D721Med (cell line): ENCODE measurements at regions not wholly inside any gene's neighbourhood (a gene's known extent, or its start where the extent isn't known, plus 50 kb on each side); places are given as distances from the start of the nearest gene placed in this dataset.

Experiments
- DNase-seq: peaks from one replicate; pipeline ENCODE4 v3.0.0; 2011; ENCODE audit warnings: low spot score; ENCODE audit not compliant: insufficient read length
- FAIRE-seq: peaks from 2 replicates; lab custom pipeline; 2011; peaks lifted over from hg19 to GRCh38; lab: Jason Lieb, UNC
- TF ChIP-seq, protein P1 (sequence below): IDR thresholded peaks from 2 replicates; pipeline ENCODE4 v1.5.1; 2012; ENCODE audit warnings: mild to moderate bottlenecking, control low read depth; ENCODE audit not compliant: insufficient read depth; ENCODE audit errors: missing control alignments

- FAIRE-seq (no peak), DNase-seq (no peak)
- TF ChIP-seq, protein P1, sequence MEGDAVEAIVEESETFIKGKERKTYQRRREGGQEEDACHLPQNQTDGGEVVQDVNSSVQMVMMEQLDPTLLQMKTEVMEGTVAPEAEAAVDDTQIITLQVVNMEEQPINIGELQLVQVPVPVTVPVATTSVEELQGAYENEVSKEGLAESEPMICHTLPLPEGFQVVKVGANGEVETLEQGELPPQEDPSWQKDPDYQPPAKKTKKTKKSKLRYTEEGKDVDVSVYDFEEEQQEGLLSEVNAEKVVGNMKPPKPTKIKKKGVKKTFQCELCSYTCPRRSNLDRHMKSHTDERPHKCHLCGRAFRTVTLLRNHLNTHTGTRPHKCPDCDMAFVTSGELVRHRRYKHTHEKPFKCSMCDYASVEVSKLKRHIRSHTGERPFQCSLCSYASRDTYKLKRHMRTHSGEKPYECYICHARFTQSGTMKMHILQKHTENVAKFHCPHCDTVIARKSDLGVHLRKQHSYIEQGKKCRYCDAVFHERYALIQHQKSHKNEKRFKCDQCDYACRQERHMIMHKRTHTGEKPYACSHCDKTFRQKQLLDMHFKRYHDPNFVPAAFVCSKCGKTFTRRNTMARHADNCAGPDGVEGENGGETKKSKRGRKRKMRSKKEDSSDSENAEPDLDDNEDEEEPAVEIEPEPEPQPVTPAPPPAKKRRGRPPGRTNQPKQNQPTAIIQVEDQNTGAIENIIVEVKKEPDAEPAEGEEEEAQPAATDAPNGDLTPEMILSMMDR = peak; percentile 59
Measured at GRCh38 chr6:50655848-50656453, 57.4 kb upstream of the TFAP2D start.

DNA sequence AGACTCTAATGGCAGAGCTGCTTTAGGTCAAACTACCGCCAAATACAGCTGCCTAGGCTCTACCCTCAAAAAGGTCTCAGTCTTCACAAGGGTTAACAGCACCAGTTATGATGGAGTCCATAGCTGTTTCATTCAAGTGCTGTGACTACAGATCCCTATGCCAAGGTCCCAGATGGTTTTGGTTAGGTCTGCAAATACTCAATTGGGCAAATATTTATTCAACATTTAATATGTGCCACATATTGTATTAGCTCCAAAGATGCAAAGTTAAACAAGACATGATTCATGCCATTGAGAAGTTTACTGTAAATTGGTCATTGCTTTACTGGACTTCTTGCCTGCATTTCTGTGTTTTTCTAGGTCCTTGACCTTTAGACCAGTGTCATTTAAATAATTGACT is 55.8 kb upstream of the TFAP2D start:
- DNase-seq (no peak), FAIRE-seq (no peak)

GRCh38 chr6:50658561-50658960 is 54.8 kb upstream of the TFAP2D start:
- FAIRE-seq (no peak), DNase-seq (no peak)
- TF ChIP-seq, protein P1 = no peak

More for the DNA sequence above, 55.8 kb upstream of the TFAP2D start:
- TF ChIP-seq, protein P1 = no peak

GRCh38 chr6:50661636-50662035 is 51.7 kb upstream of the TFAP2D start:
- FAIRE-seq (no peak), DNase-seq (no peak)
- TF ChIP-seq, protein P1 = no peak
